Fibroblast of villous mesenchyme (primary cell): ENCODE measurements at regions not wholly inside any gene's neighbourhood (a gene's known extent, or its start where the extent isn't known, plus 50 kb on each side); places are given as distances from the start of the nearest gene placed in this dataset.
"Not testable (repeated sequence)": the region's sequence is repeated elsewhere in the genome, so short reads cannot be mapped to it uniquely, and the experiment has no call there.

Experiments
- DNase-seq: peaks from one replicate; pipeline ENCODE4 v3.0.0-alpha.2; 2010; ENCODE audit warnings: low read depth
- H3K4me3 ChIP-seq: 2 replicates; pipeline ENCODE4 v1.5.1; 2011; ENCODE audit warnings: low read depth, mild to moderate bottlenecking, low read length
- TF ChIP-seq, protein P1 (sequence below): IDR thresholded peaks from 2 replicates; pipeline ENCODE4 v1.5.1; 2012; ENCODE audit warnings: low read depth, mild to moderate bottlenecking, low read length; ENCODE audit not compliant: insufficient read depth

DNA sequence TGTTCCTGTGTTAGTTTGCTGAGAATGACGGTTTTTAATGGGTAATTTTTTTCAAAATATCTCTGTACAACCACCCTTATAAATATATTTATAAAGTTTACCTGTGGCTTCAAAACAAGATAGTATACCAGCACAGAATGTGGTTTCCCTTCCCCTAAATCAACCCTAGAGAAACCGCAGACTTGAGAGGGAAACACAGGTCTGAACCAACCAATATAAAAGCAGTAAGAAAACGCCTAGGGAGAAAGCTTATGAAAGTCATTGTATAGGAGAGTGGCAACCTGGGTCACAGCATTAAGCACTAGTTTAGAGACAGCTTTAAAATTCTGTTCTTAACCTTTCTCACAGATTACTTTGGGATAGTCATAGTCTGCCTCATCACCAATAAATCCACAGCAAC is 180.6 kb upstream of the LHX8 start:
- TF ChIP-seq, protein P1, sequence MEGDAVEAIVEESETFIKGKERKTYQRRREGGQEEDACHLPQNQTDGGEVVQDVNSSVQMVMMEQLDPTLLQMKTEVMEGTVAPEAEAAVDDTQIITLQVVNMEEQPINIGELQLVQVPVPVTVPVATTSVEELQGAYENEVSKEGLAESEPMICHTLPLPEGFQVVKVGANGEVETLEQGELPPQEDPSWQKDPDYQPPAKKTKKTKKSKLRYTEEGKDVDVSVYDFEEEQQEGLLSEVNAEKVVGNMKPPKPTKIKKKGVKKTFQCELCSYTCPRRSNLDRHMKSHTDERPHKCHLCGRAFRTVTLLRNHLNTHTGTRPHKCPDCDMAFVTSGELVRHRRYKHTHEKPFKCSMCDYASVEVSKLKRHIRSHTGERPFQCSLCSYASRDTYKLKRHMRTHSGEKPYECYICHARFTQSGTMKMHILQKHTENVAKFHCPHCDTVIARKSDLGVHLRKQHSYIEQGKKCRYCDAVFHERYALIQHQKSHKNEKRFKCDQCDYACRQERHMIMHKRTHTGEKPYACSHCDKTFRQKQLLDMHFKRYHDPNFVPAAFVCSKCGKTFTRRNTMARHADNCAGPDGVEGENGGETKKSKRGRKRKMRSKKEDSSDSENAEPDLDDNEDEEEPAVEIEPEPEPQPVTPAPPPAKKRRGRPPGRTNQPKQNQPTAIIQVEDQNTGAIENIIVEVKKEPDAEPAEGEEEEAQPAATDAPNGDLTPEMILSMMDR, result no peak
- DNase-seq, result no peak
- H3K4me3 ChIP-seq, result no peak overlapping the region

DNA sequence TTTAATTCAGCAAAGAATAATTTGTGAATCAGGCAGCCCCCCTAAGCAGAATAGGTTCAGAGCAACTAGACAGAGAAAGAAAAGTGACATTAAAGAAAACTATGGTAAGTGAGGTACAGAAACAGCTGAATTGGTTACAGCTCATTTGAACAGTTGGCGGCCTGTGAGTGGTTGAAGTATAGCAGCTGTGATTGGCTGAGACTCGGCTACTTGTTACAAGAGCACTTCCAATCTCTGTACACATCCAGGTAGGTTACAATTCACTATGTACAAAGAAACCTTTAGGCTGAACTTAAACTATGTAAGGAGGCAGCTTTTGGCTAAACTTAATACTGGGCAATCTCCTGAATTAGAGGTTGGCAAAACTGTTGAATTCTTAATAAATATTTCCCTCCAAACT is 171.1 kb upstream of the LHX8 start:
- DNase-seq, result no peak
- no peak overlapping the region for H3K4me3 ChIP-seq
- TF ChIP-seq, protein P1, result no peak

DNA sequence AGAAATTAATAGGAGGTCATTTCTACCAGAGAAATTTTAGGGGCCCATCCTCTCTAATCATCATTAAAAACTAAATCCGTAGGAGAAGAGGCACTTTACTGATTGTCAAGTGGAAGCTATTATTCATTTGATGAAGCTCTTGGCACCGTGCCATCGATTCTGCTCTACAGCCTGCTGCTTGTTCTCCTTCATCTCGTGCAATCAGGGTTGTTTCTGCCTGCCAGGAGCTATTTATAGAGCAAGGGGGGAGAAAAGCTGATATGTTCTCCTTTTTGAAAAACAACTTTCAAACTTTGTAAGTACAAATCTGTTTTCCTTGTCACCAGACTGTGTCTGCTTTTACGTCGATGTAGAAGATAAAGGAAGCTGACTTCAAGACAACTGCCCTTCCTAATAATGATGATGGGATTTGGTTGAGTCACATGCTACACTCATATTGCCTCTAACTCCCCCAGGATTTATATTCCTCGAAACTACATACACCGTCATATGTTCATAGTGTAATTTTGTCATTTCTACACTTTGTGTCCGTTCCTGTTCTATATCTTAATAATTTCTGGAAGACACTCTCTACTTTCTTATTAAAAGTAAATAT is 169.6 kb upstream of the LHX8 start:
- no peak overlapping the region for H3K4me3 ChIP-seq
- TF ChIP-seq, protein P1, result no peak
- DNase-seq, result no peak

DNA sequence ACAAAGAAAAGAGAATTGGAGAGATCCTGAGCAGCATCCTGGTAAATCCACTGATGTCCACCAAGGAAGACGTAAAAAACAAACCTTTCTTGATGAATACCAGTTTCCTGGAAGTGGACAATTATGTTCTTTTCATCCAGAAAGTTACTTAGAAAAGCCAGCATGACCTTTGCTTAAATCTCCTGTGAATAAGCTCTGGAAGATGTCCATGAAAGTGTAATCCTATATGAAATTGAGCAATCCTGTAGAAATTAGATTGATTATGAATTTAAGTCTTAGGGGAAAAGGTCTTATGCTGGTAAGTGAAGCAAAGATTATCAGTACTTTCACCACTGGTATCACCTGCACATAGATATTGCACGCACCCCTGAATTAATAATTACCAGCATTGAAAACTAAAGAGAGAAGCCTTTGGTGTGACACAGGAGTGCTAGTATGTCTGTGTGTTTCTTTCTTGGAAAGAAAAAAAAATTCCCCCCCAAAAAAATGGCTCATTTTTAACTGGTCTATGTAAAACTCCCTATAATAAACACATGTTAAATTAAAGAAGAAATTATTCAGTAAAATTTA is 164.5 kb upstream of the LHX8 start:
- TF ChIP-seq, protein P1, result no peak
- DNase-seq, result no peak
- no peak overlapping the region for H3K4me3 ChIP-seq

DNA sequence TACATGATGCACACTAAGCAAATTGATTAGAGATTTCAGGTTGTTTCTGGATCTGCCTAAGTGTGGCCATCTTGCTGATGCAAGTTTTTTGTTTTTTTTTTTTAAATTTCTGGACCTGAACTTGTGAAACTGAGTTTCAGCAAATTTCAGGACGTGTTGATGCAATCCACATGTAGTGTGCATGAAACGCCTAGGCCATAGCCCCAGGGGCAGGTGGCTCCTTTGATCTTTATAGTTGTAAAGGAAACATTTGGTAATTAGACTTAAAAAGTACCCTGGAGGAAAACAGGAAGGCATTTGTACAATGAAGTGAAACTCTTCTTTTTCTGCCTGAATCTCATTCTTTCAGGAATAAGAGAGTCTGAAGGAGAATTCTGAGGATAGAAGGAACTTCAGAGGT is 162.2 kb upstream of the LHX8 start:
- DNase-seq, result no peak
- H3K4me3 ChIP-seq, result no peak overlapping the region
- TF ChIP-seq, protein P1, result no peak

DNA sequence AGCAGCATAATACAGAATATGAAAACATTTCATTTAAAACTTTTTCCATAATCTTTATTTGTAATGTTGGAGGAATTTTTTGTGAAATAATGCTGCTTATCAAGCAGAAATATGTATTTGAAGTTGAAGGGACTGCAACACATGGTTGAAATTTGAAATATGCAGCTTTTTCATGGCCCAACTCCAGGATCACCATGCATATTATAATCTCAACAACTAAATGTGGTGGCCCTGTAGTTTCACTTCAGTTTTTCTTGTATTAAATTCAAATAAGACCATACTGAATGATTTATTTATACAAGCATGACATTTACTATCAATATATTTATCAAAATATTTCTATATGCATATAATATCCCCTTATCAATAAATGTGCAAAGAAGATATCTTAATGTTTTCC is 157.7 kb upstream of the LHX8 start:
- H3K4me3 ChIP-seq, result no peak overlapping the region
- DNase-seq, result no peak
- TF ChIP-seq, protein P1, result no peak

DNA sequence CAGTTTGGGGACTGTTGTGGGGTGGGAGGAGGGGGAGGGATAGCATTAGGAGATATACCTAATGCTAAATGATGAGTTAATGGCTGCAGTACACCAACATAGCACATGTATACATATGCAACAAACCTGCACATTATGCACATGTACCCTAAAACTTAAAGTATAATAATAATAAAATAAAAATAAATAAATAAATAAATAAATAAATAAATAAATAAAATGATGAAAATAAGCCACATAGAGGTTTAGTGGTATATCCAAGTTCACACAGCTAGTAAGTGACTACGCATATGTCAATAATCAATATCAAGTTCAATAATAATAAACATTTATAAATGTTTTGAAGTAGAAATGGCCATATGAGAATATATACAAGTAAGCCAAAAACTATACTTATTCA is 141.7 kb upstream of the LHX8 start:
- not testable (repeated sequence) for DNase-seq, H3K4me3 ChIP-seq
